Stimulated activated CD8-positive, alpha-beta memory T cell treated with anti-CD3 and anti-CD28 coated beads, Interleukin-2, amount 100 ng/mL, for 1 hour (primary cell): ENCODE measurements at regions not wholly inside any gene's neighbourhood (a gene's known extent, or its start where the extent isn't known, plus 50 kb on each side); places are given as distances from the start of the nearest gene placed in this dataset.

ENCODE experiments used
- DNase-seq, 2 donors: peaks; one replicate each; pipeline ENCODE4 v3.0.0-alpha.2; 2020; ENCODE audit warnings: low read depth in 2 of 2

DNA sequence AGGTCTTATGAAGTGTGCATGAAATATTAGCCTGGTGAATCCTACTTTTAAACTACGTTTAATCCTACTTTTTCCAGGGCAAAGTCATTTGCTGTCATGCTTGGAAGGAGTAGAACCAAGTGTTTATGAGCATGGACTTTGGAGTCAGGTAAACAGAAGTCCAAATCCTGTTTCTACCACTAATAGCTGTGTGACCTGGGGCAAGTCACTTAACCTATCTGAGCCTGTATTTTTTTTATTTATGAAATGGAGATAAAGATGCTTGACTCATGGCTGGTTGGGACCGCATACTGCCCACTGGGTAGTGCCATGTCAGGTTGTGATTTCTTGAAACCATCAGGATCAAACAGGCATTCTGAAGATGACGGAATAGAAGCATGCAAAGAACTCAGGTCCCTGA lies 249.6 kb downstream of the BAMBI start:
- no peak for DNase-seq

DNA sequence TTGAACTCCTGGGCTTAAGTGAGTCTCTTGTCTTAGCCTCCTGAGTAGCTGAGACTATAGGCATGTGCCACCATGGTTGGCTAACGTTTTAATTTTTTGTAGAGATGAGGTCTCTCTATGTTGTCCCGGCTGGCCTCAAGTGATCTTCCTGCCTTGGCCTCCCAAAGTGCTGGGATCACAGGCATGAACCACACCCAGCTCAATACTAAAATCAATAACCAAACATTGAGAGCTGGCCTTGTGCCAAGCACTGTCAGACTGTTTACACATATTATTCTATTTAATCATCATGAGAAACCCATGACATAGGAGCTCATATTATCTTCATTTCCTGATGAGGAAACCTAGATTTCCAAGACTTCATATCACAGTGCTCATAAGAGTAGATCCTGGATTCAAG lies 251.2 kb downstream of the BAMBI start:
- no peak for DNase-seq

DNA sequence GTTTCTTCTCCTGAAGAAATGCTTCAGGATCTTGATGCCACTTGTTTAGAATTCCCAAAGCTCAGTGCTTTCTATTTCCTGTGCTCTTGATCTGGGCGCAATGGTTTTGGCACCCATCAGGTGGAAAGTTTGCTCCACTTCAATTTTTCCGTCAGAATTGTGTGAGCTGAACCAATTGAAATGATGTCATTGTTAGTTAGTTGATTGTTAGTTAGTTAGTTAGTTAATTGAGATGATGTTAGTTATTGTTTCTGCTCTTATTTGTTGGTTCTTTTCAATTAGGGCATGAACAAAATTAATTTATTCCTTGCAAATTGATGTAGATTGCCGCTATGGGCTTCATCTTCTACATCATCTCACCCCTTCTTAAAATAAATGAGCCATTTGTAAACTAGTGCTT lies 252.6 kb downstream of the BAMBI start:
- no peak for DNase-seq

DNA sequence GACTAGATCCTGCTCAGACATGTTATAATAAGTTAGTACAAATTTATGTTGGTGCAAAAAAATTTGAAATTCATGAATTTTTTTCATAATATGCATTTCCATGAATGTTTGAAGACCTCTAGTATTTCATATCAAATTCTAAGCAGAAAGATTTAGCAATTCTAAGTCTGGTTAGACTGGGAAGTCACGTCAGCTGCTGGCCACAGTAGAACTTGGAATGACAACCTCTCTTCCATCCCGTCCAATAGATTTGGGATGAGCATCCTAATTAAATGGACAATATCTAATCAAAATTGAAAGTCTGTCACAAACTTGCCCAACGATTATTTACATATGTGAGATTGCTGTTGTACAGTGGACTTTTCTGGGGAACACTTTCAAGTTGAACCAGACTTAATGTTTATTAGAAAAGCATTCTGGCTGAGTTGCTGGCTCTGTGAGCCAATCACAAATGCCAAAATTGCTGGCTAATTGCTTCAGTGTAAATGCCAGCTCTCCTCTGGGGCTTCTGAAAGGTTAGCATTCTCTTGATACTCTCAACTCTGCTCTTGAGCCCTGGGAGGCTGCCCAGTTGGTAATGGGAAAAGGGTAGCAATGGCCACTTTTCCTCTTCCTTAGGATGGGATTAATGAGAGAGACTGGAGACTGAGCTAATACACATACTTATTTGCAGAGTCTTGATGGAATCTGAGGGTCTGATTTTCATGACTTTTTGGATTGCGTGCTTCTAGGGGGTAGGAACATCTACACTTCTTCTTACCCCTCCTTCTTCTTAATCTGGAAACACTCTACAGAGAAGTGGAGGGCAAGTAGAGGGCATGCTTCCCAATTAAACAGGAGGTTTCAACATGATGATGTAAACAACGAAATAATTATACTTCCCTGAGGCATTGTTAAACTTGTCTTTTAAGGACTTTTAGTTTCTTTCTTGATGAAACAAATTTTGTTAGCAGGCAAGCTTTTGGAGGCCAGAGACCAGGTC lies 253.5 kb downstream of the BAMBI start:
- no peak for DNase-seq

DNA sequence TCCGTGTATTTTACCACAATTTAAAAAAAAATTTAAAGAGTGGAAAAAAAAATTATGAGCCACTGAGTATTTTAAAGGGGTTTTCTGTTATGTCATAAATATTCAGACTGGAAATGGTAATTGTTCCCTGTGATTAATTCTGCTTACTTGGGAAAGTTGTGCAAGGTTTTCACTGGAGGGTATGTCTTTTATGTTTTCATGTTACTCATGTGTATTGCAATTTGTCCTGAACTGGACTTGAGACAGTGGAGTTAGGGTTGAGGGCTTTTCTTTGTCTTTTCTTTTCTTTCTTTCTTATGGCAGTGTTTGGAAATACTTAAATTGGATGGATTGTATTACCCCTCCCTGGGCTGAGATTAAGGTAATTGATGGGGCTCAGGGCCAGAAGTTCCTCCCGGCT lies 257.7 kb downstream of the BAMBI start:
- no peak for DNase-seq

GRCh38 chr10:28937959-28938358 lies 260.6 kb downstream of the BAMBI start:
- no peak for DNase-seq

- no peak for DNase-seq
Observed at GRCh38 chr10:28938745-28939144, 261.4 kb downstream of the BAMBI start.

- DNase-seq, result no peak
Observed at GRCh38 chr10:28939281-28940157, 262.2 kb downstream of the BAMBI start.

DNA sequence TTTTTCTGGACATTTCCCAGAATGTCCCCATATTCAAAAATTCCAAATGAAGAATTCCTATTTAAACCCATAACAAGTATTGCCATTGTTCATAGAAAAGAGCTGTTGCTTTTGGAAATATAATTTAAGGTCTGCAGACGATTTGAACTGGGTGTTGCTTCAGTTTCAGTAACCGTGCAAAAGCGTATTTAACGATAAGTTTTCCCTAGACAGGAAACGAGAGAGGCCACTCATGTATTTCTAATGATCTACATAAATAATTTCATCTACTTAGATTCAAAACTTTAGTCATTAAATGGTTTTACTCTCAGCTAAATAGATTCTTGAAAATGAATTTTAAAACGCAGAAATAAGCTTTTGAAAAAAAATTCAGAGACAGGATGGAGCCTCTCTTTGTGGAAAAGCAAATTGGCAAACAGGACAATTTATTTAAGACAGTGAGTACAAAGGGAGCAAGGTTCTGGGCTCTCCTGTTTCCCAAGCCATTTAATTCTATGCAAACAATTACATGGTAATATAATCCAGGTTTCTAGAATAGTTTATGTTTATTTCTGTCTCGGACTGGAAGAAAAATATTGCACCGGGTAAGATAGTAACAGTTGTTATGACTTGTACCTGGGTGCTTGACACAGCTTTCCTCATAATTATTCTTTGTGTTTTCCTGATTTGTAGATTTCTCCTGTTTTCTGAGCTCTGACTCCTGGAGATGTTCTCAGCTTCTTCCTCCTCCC lies 263.0 kb downstream of the BAMBI start:
- no peak for DNase-seq

GRCh38 chr10:28942012-28942411 lies 264.7 kb downstream of the BAMBI start:
- DNase-seq, result no peak

GRCh38 chr10:28945959-28946358 lies 268.6 kb downstream of the BAMBI start:
- DNase-seq, result no peak

GRCh38 chr10:28946479-28946878 lies 269.2 kb downstream of the BAMBI start:
- no peak for DNase-seq

- no peak for DNase-seq
Observed at GRCh38 chr10:28947171-28947570, 269.9 kb downstream of the BAMBI start.

- no peak for DNase-seq
Observed at GRCh38 chr10:28948046-28948445, 270.7 kb downstream of the BAMBI start.

GRCh38 chr10:28949005-28950004 lies 272.0 kb downstream of the BAMBI start:
- no peak for DNase-seq

GRCh38 chr10:28951484-28951883 lies 274.2 kb downstream of the BAMBI start:
- no peak for DNase-seq

- DNase-seq, result no peak
Observed at GRCh38 chr10:28952523-28952922, 275.2 kb downstream of the BAMBI start.

DNA sequence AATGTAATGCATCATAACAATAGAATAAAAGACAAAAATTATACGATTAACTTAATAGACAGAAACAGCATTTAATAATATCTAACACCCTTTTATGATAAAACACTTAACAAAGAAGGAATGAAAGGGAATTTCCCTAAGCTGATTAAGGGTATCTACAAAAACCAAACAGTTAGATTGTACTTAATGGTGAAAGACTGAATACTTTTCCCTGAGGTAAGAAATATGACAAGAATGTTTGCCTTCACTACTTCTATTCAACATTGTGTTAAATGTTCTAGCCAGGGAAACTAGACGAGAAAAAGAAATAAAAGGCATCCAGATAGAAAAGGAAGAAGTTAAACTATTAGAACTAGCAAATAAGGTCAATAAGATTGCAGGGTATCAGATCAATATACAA lies 276.9 kb downstream of the BAMBI start:
- no peak for DNase-seq

DNA sequence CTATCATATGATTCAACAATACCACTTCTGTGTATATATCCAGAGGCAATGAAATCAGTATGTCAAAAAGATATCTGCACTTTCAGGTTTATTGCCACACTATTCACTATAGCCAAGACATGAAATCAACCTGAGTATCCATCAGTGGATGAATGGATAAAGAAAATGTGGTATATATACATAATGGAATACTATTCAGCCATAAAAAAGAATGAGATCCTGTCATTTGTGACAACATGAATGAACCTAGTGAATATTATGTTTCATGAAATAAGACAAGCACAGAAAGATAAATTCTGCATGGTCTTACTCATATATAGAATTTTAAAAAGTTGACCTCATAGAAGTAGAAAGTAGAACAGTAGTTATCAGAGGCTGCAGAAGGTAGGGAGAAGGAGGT lies 281.1 kb downstream of the BAMBI start:
- DNase-seq, result no peak

DNA sequence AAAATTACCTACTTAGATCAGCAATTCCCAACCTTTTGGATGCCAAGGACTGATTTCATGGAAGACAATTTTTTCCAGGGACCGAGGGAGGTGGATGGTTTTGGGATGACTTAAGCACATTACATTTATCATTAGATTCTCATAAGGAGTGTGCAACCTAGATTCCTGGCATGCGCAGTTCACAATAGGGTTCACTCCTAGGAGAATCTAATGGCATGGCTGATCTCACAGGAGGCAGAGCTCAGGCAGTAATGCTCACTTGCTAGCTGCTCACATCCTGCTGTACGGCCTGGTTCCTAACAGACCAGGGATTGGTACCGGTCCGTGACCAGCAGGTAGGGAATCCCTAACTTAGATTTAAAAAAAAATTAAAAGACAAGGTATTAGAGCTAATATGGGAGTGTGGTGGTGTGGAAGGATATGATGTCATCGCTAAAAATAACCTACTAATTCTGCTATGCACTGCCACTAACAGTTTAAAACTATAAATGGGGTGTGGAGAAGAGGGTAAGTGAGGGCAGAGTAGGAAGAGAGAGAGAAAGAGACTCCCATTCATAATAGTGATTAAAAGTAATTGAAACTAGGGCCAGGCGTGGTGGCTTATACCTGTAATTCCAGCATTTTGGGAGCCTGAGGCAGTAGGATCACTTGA lies 282.7 kb downstream of the BAMBI start:
- DNase-seq, result no peak
